Activated naive CD4-positive, alpha-beta T cell (primary cell): ENCODE measurements at regions not wholly inside any gene's neighbourhood (a gene's known extent, or its start where the extent isn't known, plus 50 kb on each side); places are given as distances from the start of the nearest gene placed in this dataset.

Experiments used
- DNase-seq, 4 experiments: peaks; one replicate each; lab custom pipeline; 2025; lab: John Stamatoyannopoulos, UW

GRCh38 chr6:40796260-40797221 is 209.4 kb upstream of the LRFN2 start:
- DNase-seq: no peak

- no peak for DNase-seq
Observed at GRCh38 chr6:40794586-40794985, 207.4 kb upstream of the LRFN2 start.

GRCh38 chr6:40792183-40792582 is 205.0 kb upstream of the LRFN2 start:
- DNase-seq: no peak

- DNase-seq: no peak
Observed at GRCh38 chr6:40791004-40791403, 203.8 kb upstream of the LRFN2 start.

GRCh38 chr6:40788661-40789655 is 201.8 kb upstream of the LRFN2 start:
- peak in 2 of 4 experiments; percentile 4 to 9 for DNase-seq

GRCh38 chr6:40782355-40782754 is 195.2 kb upstream of the LRFN2 start:
- no peak for DNase-seq

- DNase-seq: no peak
Observed at GRCh38 chr6:40780637-40781036, 193.5 kb upstream of the LRFN2 start.

- DNase-seq: no peak
Observed at GRCh38 chr6:40779409-40779808, 192.2 kb upstream of the LRFN2 start.

GRCh38 chr6:40778918-40779317 is 191.8 kb upstream of the LRFN2 start:
- DNase-seq: no peak

- DNase-seq: no peak
Observed at GRCh38 chr6:40778196-40778595, 191.0 kb upstream of the LRFN2 start.

- DNase-seq: no peak
Observed at GRCh38 chr6:40774932-40775331, 187.8 kb upstream of the LRFN2 start.

GRCh38 chr6:40770794-40771193 is 183.6 kb upstream of the LRFN2 start:
- no peak for DNase-seq

GRCh38 chr6:40764726-40765125 is 177.6 kb upstream of the LRFN2 start:
- DNase-seq: no peak

- DNase-seq: no peak
Observed at GRCh38 chr6:40762981-40763380, 175.8 kb upstream of the LRFN2 start.

GRCh38 chr6:40760887-40761286 is 173.7 kb upstream of the LRFN2 start:
- DNase-seq: no peak

GRCh38 chr6:40759838-40760237 is 172.7 kb upstream of the LRFN2 start:
- no peak for DNase-seq

- DNase-seq: no peak
Observed at GRCh38 chr6:40759264-40759663, 172.1 kb upstream of the LRFN2 start.

- DNase-seq: no peak
Observed at GRCh38 chr6:40755749-40756452, 168.7 kb upstream of the LRFN2 start.

GRCh38 chr6:40755046-40755681 is 168.0 kb upstream of the LRFN2 start:
- DNase-seq: no peak

- DNase-seq: no peak
Observed at GRCh38 chr6:40754461-40755045, 167.4 kb upstream of the LRFN2 start.
